Upper lobe of right lung (tissue), 1 donor: ENCODE measurements at regions not wholly inside any gene's neighbourhood (a gene's known extent, or its start where the extent isn't known, plus 50 kb on each side); places are given as distances from the start of the nearest gene placed in this dataset.

Experiments used
- ATAC-seq: fragments of 200-7000 bp; cut with Tn5 transposase; one replicate; pipeline ENCODE4 v1.9.1; 2020; ENCODE audit warnings: mild to moderate bottlenecking, moderate library complexity
- DNase-seq: peaks from one replicate; pipeline ENCODE4 v3.0.0-alpha.2; 2020
- H3K27ac ChIP-seq: fragments of 200-600 bp; one replicate; pipeline ENCODE4 v1.8.0; 2022
- H3K27me3 ChIP-seq: fragments of 200-600 bp; one replicate; pipeline ENCODE4 v1.8.0; 2022; ENCODE audit warnings: mild to moderate bottlenecking
- H3K36me3 ChIP-seq: fragments of 200-600 bp; one replicate; pipeline ENCODE4 v1.8.0; 2022
- H3K4me1 ChIP-seq: fragments of 200-600 bp; one replicate; pipeline ENCODE4 v1.8.0; 2022
- H3K4me3 ChIP-seq: fragments of 200-600 bp; one replicate; pipeline ENCODE4 v1.8.0; 2022; ENCODE audit warnings: mild to moderate bottlenecking
- H3K9me3 ChIP-seq: fragments of 200-600 bp; one replicate; pipeline ENCODE4 v1.8.0; 2022
- CTCF ChIP-seq: fragments of 200-600 bp; IDR thresholded peaks from one replicate; pipeline ENCODE4 v1.8.0; 2022; ENCODE audit warnings: antibody characterized with exemption
- intact Hi-C: fragments of 100-400 bp; cut with DNase I; formaldehyde crosslinking; loops from one replicate; pipeline ENCODE4 v1.11.0; 2022
- donor health status: DM: no; HTN: yes; CAD: no; lungs with severe emphysema.

GRCh38 chr7:22611758-22612079, 111.7 kb upstream of the STEAP1B start:
- no peak for DNase-seq
- no peak overlapping the region for H3K27ac ChIP-seq
- intact Hi-C loops: no loop called here
- no peak for TF ChIP-seq CTCF
- no peaks in the 10 kb centered on the region for H3K27me3 ChIP-seq
- no peaks in the 10 kb centered on the region for H3K36me3 ChIP-seq
- H3K4me3 ChIP-seq: no peak overlapping the region
- peaks cover 4% of the 10 kb centered on the region for H3K4me1 ChIP-seq
- ATAC-seq: no peak
- no peaks in the 10 kb centered on the region for H3K9me3 ChIP-seq

DNA sequence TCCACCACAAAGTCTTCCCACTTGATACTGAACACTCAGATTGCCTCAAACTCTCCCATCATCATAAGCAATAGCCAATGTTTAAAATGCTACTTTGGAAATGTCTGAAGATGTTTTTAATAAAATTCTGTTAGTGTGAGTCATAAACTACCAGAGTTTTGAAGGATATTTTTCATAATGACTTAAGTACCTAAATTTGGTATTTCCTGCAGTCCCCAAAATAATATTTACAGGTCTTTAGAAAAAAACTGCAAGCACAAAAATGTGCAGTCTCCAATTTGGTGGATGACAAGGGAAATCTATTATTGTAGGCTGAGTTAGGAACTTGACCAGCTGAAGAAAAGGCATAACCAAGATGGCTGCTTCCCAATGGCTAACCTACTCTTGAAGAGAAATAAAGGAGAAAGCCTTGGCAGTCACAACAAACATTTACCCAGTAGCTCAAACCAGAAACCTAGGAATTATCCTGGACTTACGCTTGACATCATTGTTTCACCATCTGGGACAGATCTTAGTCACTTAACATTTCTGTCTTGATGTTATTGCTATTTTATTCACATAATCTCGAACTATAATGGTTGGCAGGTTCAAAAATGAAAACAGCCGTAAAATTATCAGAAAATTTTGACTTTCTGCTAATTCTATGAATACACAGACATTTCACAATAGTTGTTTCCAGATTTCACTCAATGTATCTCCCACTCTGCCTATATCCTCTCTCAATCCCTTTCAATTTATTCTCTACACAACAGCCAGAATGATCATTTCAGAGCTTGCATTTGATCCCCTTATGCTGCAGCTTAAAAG, 111.2 kb upstream of the STEAP1B start:
- intact Hi-C loops: no loop called here
- H3K27ac ChIP-seq: no peak overlapping the region
- H3K36me3 ChIP-seq: no peaks in the 10 kb centered on the region
- TF ChIP-seq CTCF: no peak
- H3K27me3 ChIP-seq: no peaks in the 10 kb centered on the region
- H3K9me3 ChIP-seq: no peaks in the 10 kb centered on the region
- ATAC-seq (no peak), DNase-seq (no peak)
- peaks cover 4% of the 10 kb centered on the region for H3K4me1 ChIP-seq
- H3K4me3 ChIP-seq: no peak overlapping the region

GRCh38 chr7:22610263-22610662, 110.3 kb upstream of the STEAP1B start:
- no peak for DNase-seq
- TF ChIP-seq CTCF: no peak
- intact Hi-C loops: no loop called here
- H3K27me3 ChIP-seq: no peaks in the 10 kb centered on the region
- H3K4me1 ChIP-seq: peaks cover 4% of the 10 kb centered on the region
- H3K4me3 ChIP-seq: no peak overlapping the region
- no peaks in the 10 kb centered on the region for H3K9me3 ChIP-seq
- no peak for ATAC-seq
- no peak overlapping the region for H3K27ac ChIP-seq
- H3K36me3 ChIP-seq: no peaks in the 10 kb centered on the region

DNA sequence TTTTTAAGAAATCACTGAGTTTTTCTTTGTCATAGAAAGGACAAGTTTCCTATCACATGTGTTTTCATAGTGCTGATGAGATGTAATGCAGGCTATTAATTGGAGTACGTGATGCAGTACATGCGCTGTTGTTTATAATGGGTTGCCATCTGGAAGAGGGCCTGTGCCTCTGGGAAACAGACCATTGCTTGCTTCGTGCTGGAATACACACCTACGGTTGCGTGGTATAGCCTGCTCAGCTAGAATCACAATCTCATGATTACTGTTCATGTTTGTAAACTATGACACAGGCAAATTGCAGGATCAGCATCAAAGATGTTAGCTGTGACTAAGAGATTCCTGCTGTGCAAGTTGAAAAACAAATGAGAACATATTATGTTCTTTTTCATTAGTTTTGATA, 107.2 kb upstream of the STEAP1B start:
- H3K9me3 ChIP-seq: no peaks in the 10 kb centered on the region
- H3K4me1 ChIP-seq: peaks cover 7% of the 10 kb centered on the region
- ATAC-seq (no peak), DNase-seq (no peak)
- intact Hi-C loops: no loop called here
- no peak overlapping the region for H3K4me3 ChIP-seq
- H3K27me3 ChIP-seq: no peaks in the 10 kb centered on the region
- TF ChIP-seq CTCF: no peak
- H3K36me3 ChIP-seq: no peaks in the 10 kb centered on the region
- H3K27ac ChIP-seq: no peak overlapping the region

DNA sequence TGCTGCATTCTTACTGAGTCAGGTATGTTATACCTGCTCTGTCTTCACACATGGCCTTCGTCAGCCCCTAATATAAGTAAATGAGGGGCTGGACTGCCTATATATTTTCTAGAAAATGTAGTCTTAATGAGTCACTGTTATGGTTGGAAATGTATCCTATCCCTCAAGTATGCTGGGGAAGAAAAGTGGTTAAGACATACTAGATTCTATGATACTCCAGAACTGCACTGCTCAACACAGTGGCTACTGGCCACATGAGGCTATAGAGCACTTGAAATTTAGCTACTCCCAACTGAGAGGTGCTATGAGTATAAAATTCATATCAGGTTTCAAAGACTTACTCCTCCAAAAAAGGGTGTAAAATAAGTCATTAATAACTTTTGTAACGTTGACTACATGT, 104.3 kb upstream of the STEAP1B start:
- ATAC-seq (no peak), DNase-seq (no peak)
- H3K9me3 ChIP-seq: no peaks in the 10 kb centered on the region
- H3K4me3 ChIP-seq: no peak overlapping the region
- H3K4me1 ChIP-seq: peaks cover 14% of the 10 kb centered on the region
- no peak for TF ChIP-seq CTCF
- H3K36me3 ChIP-seq: no peaks in the 10 kb centered on the region
- H3K27ac ChIP-seq: no peak overlapping the region
- H3K27me3 ChIP-seq: no peaks in the 10 kb centered on the region
- intact Hi-C loops: no loop called here
